ENCODE measurements at regions not wholly inside any gene's neighbourhood (a gene's known extent, or its start where the extent isn't known, plus 50 kb on each side); places are given as distances from the start of the nearest gene placed in this dataset.

- H3K4me1 ChIP-seq (ENCODE audit: control insufficient read depth in 2 of 2, insufficient read depth in 1 of 2, low read depth in 1 of 2, low read length in 2 of 2), result peaks cover 0 to 8% of the 10 kb centered on the region in 2 donors
- WGBS, 2 donors (ENCODE audit: extremely low coverage in 2 of 2, insufficient read length in 2 of 2, insufficient replicate concordance in 1 of 2), result no CpG with 5 or more reads among the region's 15 CpGs
- no peak overlapping the region for H3K4me3 ChIP-seq (ENCODE audit: low read length in 2 of 2)
These were observed 127.4 kb upstream of the FOXF1 start for GRCh38 chr16:86382774-86383407.

GRCh38 chr16:86383488-86384262 lies 126.7 kb upstream of the FOXF1 start:
- no peak overlapping the region for H2BK15ac ChIP-seq (ENCODE audit: low read length)
- no peak overlapping the region for H3K4me2 ChIP-seq (ENCODE audit: insufficient read depth, low read length, poor library complexity, severe bottlenecking)
- no CpG with 5 or more reads among the region's 7 CpGs for WGBS, 2 donors (ENCODE audit: extremely low coverage in 2 of 2, insufficient read length in 2 of 2, insufficient replicate concordance in 1 of 2)
- no peak overlapping the region for H4K91ac ChIP-seq (ENCODE audit: low read depth, low read length, poor library complexity)
- DNase-seq (ENCODE audit: low spot score), result no peak
- no peak overlapping the region for H2AK5ac ChIP-seq (ENCODE audit: low read depth, low read length)
- H2BK120ac ChIP-seq (ENCODE audit: low read depth, low read length), result no peak overlapping the region
- H3K4ac ChIP-seq (ENCODE audit: low read length), result no peak overlapping the region
- H3K18ac ChIP-seq (ENCODE audit: low read length), result no peak overlapping the region
- no peak overlapping the region for H3K9ac ChIP-seq (ENCODE audit: low read depth, low read length, poor library complexity)
- H3K4me1 ChIP-seq (ENCODE audit: control insufficient read depth in 2 of 2, insufficient read depth in 1 of 2, low read depth in 1 of 2, low read length in 2 of 2), result peaks cover 0 to 5% of the 10 kb centered on the region in 2 donors
- no peak overlapping the region for H3K27ac ChIP-seq (replicated peaks; ENCODE audit: low read length)
- H3K4me3 ChIP-seq (ENCODE audit: low read length in 2 of 2), result no peak overlapping the region
- H3K23ac ChIP-seq (ENCODE audit: low read depth, low read length, poor library complexity), result no peak overlapping the region
- no peak overlapping the region for H2BK12ac ChIP-seq (ENCODE audit: low read length)
- no peak overlapping the region for H2AFZ ChIP-seq (ENCODE audit: low read length)
- H3K14ac ChIP-seq (ENCODE audit: low read length), result no peak overlapping the region
- H3K79me1 ChIP-seq (ENCODE audit: low read depth, low read length), result no peaks in the 10 kb centered on the region
- H2BK5ac ChIP-seq (ENCODE audit: low read length), result no peak overlapping the region
- H3K27me3 ChIP-seq (ENCODE audit: control insufficient read depth in 3 of 3, insufficient read depth in 3 of 3, low read depth in 1 of 3, low read length in 3 of 3), result peaks cover 0 to 14% (median 0%) of the 10 kb centered on the region in 3 experiments
- H3K36me3 ChIP-seq (replicated peaks in 1 of 2; ENCODE audit: control insufficient read depth in 2 of 2, insufficient read depth in 2 of 2, low read length in 2 of 2), result no peaks in the 10 kb centered on the region
- no peak overlapping the region for H4K8ac ChIP-seq (ENCODE audit: low read depth, low read length)
- H3K9me3 ChIP-seq (replicated peaks in 1 of 2; ENCODE audit: control insufficient read depth in 2 of 2, insufficient read depth in 1 of 2, low read depth in 1 of 2, low read length in 2 of 2), result no peaks in the 10 kb centered on the region

More at GRCh38 chr16:86382774-86383407, 127.4 kb upstream of the FOXF1 start:
- Histone ChIP-seq H2BK5ac (ENCODE audit: low read length) (no peak overlapping the region), H4K8ac (ENCODE audit: low read depth, low read length) (no peak overlapping the region), H3K79me1 (ENCODE audit: low read depth, low read length) (no peaks in the 10 kb centered on the region), H3K27me3 (ENCODE audit: control insufficient read depth in 3 of 3, insufficient read depth in 3 of 3, low read depth in 1 of 3, low read length in 3 of 3) (peaks cover 0 to 17% (median 0%) of the 10 kb centered on the region in 3 experiments), H3K18ac (ENCODE audit: low read length) (peak overlapping the region; percentile 74), H2BK120ac (ENCODE audit: low read depth, low read length) (peak overlapping the region; percentile 42), H3K14ac (ENCODE audit: low read length) (no peak overlapping the region), H3K36me3 (replicated peaks in 1 of 2; ENCODE audit: control insufficient read depth in 2 of 2, insufficient read depth in 2 of 2, low read length in 2 of 2) (no peaks in the 10 kb centered on the region), H2BK12ac (ENCODE audit: low read length) (no peak overlapping the region), H3K4me2 (ENCODE audit: insufficient read depth, low read length, poor library complexity, severe bottlenecking) (no peak overlapping the region), H3K23ac (ENCODE audit: low read depth, low read length, poor library complexity) (peak overlapping the region; percentile 10), H3K9me3 (replicated peaks in 1 of 2; ENCODE audit: control insufficient read depth in 2 of 2, insufficient read depth in 1 of 2, low read depth in 1 of 2, low read length in 2 of 2) (no peaks in the 10 kb centered on the region), H3K4ac (ENCODE audit: low read length) (no peak overlapping the region), H2AK5ac (ENCODE audit: low read depth, low read length) (peak overlapping the region; percentile 66), H2BK15ac (ENCODE audit: low read length) (no peak overlapping the region), H4K91ac (ENCODE audit: low read depth, low read length, poor library complexity) (no peak overlapping the region), H2AFZ (ENCODE audit: low read length) (no peak overlapping the region), H3K9ac (ENCODE audit: low read depth, low read length, poor library complexity) (no peak overlapping the region), H3K27ac (replicated peaks; ENCODE audit: low read length) (no peak overlapping the region)
- no peak for DNase-seq (ENCODE audit: low spot score)

GRCh38 chr16:86384263-86384649 lies 126.1 kb upstream of the FOXF1 start:
- no peak overlapping the region for H2BK120ac ChIP-seq (ENCODE audit: low read depth, low read length)
- H3K27ac ChIP-seq (replicated peaks; ENCODE audit: low read length), result no peak overlapping the region
- H4K8ac ChIP-seq (ENCODE audit: low read depth, low read length), result no peak overlapping the region
- no peak overlapping the region for H3K4ac ChIP-seq (ENCODE audit: low read length)
- peaks cover 0 to 9% (median 0%) of the 10 kb centered on the region in 3 experiments for H3K27me3 ChIP-seq (ENCODE audit: control insufficient read depth in 3 of 3, insufficient read depth in 3 of 3, low read depth in 1 of 3, low read length in 3 of 3)
- no peak overlapping the region for H3K9ac ChIP-seq (ENCODE audit: low read depth, low read length, poor library complexity)
- H3K4me1 ChIP-seq (ENCODE audit: control insufficient read depth in 2 of 2, insufficient read depth in 1 of 2, low read depth in 1 of 2, low read length in 2 of 2), result peaks cover 0 to 5% of the 10 kb centered on the region in 2 donors
- H3K79me1 ChIP-seq (ENCODE audit: low read depth, low read length), result no peaks in the 10 kb centered on the region
- no peak overlapping the region for H3K18ac ChIP-seq (ENCODE audit: low read length)
- no peak overlapping the region for H3K4me3 ChIP-seq (ENCODE audit: low read length in 2 of 2)
- H4K91ac ChIP-seq (ENCODE audit: low read depth, low read length, poor library complexity), result no peak overlapping the region
- H3K14ac ChIP-seq (ENCODE audit: low read length), result no peak overlapping the region
- no peak overlapping the region for H2AFZ ChIP-seq (ENCODE audit: low read length)
- H2AK5ac ChIP-seq (ENCODE audit: low read depth, low read length), result no peak overlapping the region
- no peak for DNase-seq (ENCODE audit: low spot score)
- H3K4me2 ChIP-seq (ENCODE audit: insufficient read depth, low read length, poor library complexity, severe bottlenecking), result no peak overlapping the region
- H3K9me3 ChIP-seq (replicated peaks in 1 of 2; ENCODE audit: control insufficient read depth in 2 of 2, insufficient read depth in 1 of 2, low read depth in 1 of 2, low read length in 2 of 2), result no peaks in the 10 kb centered on the region
- H3K36me3 ChIP-seq (replicated peaks in 1 of 2; ENCODE audit: control insufficient read depth in 2 of 2, insufficient read depth in 2 of 2, low read length in 2 of 2), result no peaks in the 10 kb centered on the region
- H2BK12ac ChIP-seq (ENCODE audit: low read length), result no peak overlapping the region
- no peak overlapping the region for H2BK15ac ChIP-seq (ENCODE audit: low read length)
- WGBS, 2 donors (ENCODE audit: extremely low coverage in 2 of 2, insufficient read length in 2 of 2, insufficient replicate concordance in 1 of 2), result no CpG with 5 or more reads among the region's 9 CpGs
- H2BK5ac ChIP-seq (ENCODE audit: low read length), result no peak overlapping the region
- no peak overlapping the region for H3K23ac ChIP-seq (ENCODE audit: low read depth, low read length, poor library complexity)

GRCh38 chr16:86384980-86385379 lies 125.3 kb upstream of the FOXF1 start:
- Histone ChIP-seq H3K4ac (ENCODE audit: low read length) (no peak overlapping the region), H3K27ac (replicated peaks; ENCODE audit: low read length) (no peak overlapping the region), H3K18ac (ENCODE audit: low read length) (peak overlapping the region; percentile 23), H2AK5ac (ENCODE audit: low read depth, low read length) (peak overlapping the region; percentile 47), H2BK12ac (ENCODE audit: low read length) (peak overlapping the region; percentile 35), H4K8ac (ENCODE audit: low read depth, low read length) (no peak overlapping the region), H3K36me3 (replicated peaks in 1 of 2; ENCODE audit: control insufficient read depth in 2 of 2, insufficient read depth in 2 of 2, low read length in 2 of 2) (no peaks in the 10 kb centered on the region), H3K79me1 (ENCODE audit: low read depth, low read length) (no peaks in the 10 kb centered on the region), H3K4me3 (ENCODE audit: low read length in 2 of 2) (no peak overlapping the region), H3K23ac (ENCODE audit: low read depth, low read length, poor library complexity) (no peak overlapping the region), H3K27me3 (ENCODE audit: control insufficient read depth in 3 of 3, insufficient read depth in 3 of 3, low read depth in 1 of 3, low read length in 3 of 3) (peaks cover 0 to 6% (median 0%) of the 10 kb centered on the region in 3 experiments), H3K4me1 (ENCODE audit: control insufficient read depth in 2 of 2, insufficient read depth in 1 of 2, low read depth in 1 of 2, low read length in 2 of 2) (peaks cover 0 to 5% of the 10 kb centered on the region in 2 donors), H3K9me3 (replicated peaks in 1 of 2; ENCODE audit: control insufficient read depth in 2 of 2, insufficient read depth in 1 of 2, low read depth in 1 of 2, low read length in 2 of 2) (no peaks in the 10 kb centered on the region), H2AFZ (ENCODE audit: low read length) (no peak overlapping the region), H4K91ac (ENCODE audit: low read depth, low read length, poor library complexity) (no peak overlapping the region), H3K9ac (ENCODE audit: low read depth, low read length, poor library complexity) (no peak overlapping the region), H2BK5ac (ENCODE audit: low read length) (no peak overlapping the region), H3K14ac (ENCODE audit: low read length) (no peak overlapping the region), H3K4me2 (ENCODE audit: insufficient read depth, low read length, poor library complexity, severe bottlenecking) (no peak overlapping the region), H2BK15ac (ENCODE audit: low read length) (no peak overlapping the region), H2BK120ac (ENCODE audit: low read depth, low read length) (no peak overlapping the region)
- DNase-seq (ENCODE audit: low spot score), result no peak
- WGBS, 2 donors (ENCODE audit: extremely low coverage in 2 of 2, insufficient read length in 2 of 2, insufficient replicate concordance in 1 of 2), result no CpG with 5 or more reads among the region's 10 CpGs
